Urinary bladder (tissue), 3 donors: ENCODE measurements at regions not wholly inside any gene's neighbourhood (a gene's known extent, or its start where the extent isn't known, plus 50 kb on each side); places are given as distances from the start of the nearest gene placed in this dataset.

Experiments
- DNase-seq: peaks from one replicate; pipeline ENCODE4 v3.0.0-alpha.2; 2015; ENCODE audit errors: extremely low spot score
- H3K27ac ChIP-seq: one replicate; pipeline ENCODE4 v1.5.1; 2013; ENCODE audit warnings: low read depth, mild to moderate bottlenecking, moderate library complexity
- H3K36me3 ChIP-seq: one replicate; pipeline ENCODE4 v1.6.1; 2013; ENCODE audit warnings: mild to moderate bottlenecking, moderate library complexity; ENCODE audit not compliant: insufficient read depth
- H3K4me1 ChIP-seq: one replicate; pipeline ENCODE4 v1.6.1; 2013; ENCODE audit warnings: mild to moderate bottlenecking, moderate library complexity; ENCODE audit not compliant: insufficient read depth
- H3K4me3 ChIP-seq: one replicate; pipeline ENCODE4 v1.5.1; 2013; ENCODE audit warnings: low read depth, low read length
- WGBS: extraction: QIAGEN DNeasy Blood & Tissue Kit; methylation state at CpG from one replicate; pipeline ENCODE4 v1.1.7; 2013; 5-methylcytosine and 5-hydroxymethylcytosine counted together
- donor health status: healthy with polysubstance abuse.
- donor health status: healthy.

GRCh38 chr6:66662721-66663507, 955.9 kb upstream of the EYS start:
- H3K27ac ChIP-seq, result no peak overlapping the region
- no peak for DNase-seq
- WGBS, result 81% methylated on average over 6 of the region's 6 CpGs
- H3K4me1 ChIP-seq, result no peaks in the 10 kb centered on the region
- no peak overlapping the region for H3K4me3 ChIP-seq
- no peaks in the 10 kb centered on the region for H3K36me3 ChIP-seq

DNA sequence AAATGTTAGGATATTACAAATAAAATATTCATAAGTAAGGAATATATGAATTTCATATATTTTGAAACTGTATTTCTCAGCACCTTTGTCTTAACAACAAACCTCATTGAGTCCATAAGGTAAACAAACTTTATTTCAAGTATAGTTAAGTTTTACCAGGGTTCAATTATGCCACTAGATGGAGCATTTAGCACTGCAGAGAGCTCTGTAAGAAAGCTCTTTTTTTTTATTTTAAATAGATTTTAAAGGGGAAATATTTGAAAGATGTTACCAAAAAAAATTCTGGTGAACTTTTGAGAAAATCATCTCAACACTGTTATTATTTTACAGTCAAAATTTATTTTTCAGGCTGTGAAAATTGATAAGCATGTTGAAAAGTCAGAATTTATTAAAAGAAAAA, 955.2 kb upstream of the EYS start:
- Histone ChIP-seq H3K36me3 (no peaks in the 10 kb centered on the region), H3K27ac (no peak overlapping the region), H3K4me1 (no peaks in the 10 kb centered on the region), H3K4me3 (no peak overlapping the region)
- no peak for DNase-seq

- Histone ChIP-seq H3K36me3 (no peaks in the 10 kb centered on the region), H3K4me1 (no peaks in the 10 kb centered on the region), H3K27ac (no peak overlapping the region), H3K4me3 (no peak overlapping the region)
- 96% methylated on average over 13 of the region's 13 CpGs for WGBS
- no peak for DNase-seq
Observed at GRCh38 chr6:66655420-66655819, 948.4 kb upstream of the EYS start.

DNA sequence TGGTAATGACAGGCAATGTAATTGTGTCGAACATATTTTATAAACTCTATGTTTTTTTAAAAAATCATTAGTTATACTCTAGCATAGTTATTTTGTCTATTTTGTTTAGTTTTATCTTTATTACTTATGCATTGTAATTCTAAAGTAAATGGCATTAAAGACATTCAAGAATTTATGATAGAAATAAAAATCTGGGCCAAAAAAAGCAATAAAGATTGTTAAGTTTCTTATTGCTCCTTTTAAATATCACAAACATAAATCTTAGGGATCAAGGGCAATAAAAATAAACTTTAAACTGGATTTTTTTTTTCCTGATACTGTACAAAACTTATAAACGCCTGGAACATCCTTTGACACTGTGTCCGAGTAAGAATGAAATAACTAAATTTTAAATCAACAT, 931.5 kb upstream of the EYS start:
- DNase-seq, result no peak
- Histone ChIP-seq H3K4me3 (no peak overlapping the region), H3K27ac (no peak overlapping the region), H3K36me3 (no peaks in the 10 kb centered on the region), H3K4me1 (no peaks in the 10 kb centered on the region)
- WGBS, result 35% methylated on average over 3 of the region's 3 CpGs

DNA sequence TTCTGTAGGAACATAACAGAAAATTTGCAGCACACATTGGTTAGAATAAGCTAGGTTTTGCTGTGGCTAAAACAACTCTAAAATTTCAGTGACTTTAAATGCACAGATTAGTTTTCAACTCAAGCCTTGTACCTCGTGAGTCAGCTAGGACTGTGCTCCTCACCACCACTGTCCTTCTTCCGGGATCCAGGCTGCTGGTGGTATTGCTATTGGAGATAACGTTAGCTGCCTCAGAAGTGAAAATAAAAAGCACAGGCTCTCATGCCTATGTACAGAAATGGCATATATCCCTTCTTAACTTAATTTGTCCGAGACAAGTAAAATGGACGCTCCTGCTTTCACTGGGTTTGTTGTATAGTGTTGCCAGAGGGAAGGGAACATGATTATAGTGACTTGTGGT, 931.1 kb upstream of the EYS start:
- Histone ChIP-seq H3K36me3 (no peaks in the 10 kb centered on the region), H3K4me3 (no peak overlapping the region), H3K4me1 (no peaks in the 10 kb centered on the region), H3K27ac (no peak overlapping the region)
- 32% methylated on average over 5 of the region's 5 CpGs for WGBS
- no peak for DNase-seq

DNA sequence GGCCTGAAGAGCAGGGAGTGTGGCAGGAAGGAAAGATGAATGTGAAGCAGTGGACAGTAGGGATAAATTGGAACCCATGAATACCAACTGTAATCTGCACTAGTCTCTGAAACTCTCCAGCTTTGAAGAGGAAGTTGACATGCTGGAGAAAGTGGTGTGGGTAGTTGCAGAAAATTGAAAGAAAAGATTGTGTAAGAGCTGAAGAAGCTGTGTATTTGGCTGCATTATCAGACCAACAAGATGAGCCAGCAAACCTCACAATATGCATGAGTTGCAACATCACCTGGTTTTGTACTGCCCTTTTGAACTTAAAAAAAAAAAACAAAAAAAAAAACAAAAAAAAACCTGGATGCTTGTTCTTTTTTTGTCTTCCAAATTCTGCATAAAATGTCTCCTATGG, 921.9 kb upstream of the EYS start:
- no peak for DNase-seq
- no peaks in the 10 kb centered on the region for H3K4me1 ChIP-seq
- H3K4me3 ChIP-seq, result no peak overlapping the region
- no peak overlapping the region for H3K27ac ChIP-seq
- H3K36me3 ChIP-seq, result no peaks in the 10 kb centered on the region

DNA sequence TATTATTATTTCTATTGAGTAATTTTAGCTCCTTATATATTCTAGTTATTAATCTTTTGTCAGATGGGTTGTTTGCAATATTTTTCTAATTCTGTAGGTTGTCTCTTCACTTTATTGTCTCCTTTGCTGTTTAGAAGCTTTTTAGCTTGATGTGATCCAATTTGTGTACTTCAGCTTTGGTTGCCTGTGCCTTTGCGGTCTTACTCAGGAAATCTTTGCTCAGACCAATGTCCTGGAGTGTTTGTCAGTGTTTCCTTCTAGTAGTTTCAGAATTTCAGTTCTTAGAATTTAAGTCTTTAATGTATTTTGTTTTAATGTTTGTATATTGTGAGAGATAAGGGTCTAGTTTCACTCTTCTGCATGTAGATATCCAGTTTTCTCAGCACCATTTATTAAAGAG, 916.0 kb upstream of the EYS start:
- no peak overlapping the region for H3K27ac ChIP-seq
- H3K4me1 ChIP-seq, result no peaks in the 10 kb centered on the region
- DNase-seq, result no peak
- no peak overlapping the region for H3K4me3 ChIP-seq
- 91% methylated on average over 1 of the region's 1 CpG for WGBS
- no peaks in the 10 kb centered on the region for H3K36me3 ChIP-seq

DNA sequence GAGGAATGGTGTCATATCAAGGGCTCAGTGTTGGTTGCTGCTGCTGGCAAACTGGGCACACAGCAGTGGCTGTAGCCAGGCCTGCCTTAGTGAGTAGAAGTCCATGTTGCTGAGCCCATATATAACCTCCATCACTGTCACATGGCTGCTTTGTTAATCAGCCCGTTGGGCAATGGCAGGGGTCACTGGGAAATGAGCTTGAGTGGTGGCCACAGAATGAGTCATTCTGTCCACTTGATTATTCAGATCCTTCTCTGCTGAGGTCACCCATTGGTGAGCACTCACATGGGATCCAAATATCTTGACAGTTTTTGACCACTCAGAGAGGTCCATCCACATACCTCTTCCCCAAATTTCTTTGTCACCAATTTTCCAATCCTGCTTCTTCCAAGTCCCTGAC, 898.9 kb upstream of the EYS start:
- Histone ChIP-seq H3K27ac (no peak overlapping the region), H3K4me3 (no peak overlapping the region), H3K36me3 (no peaks in the 10 kb centered on the region), H3K4me1 (no peaks in the 10 kb centered on the region)
- no peak for DNase-seq
- 89% methylated on average over 1 of the region's 1 CpG for WGBS

DNA sequence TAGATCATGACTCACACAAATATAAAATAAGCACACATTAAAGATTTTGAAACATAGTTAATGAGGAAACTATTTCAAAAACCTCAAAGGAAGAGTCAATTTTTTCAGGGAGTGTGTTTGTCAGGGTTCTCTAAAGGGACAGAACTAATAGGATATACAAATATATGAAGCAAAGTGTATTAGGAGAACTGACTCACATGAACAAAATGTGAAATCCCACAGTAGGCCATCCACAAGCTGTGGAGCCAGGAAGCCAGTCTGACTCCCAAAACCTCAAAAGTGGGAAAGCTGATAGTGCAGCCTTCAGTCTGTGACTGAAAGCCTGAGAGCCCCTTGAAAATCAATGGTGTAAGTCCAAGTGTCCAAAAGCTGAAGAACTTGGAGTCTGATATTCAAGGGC, 898.0 kb upstream of the EYS start:
- no peak overlapping the region for H3K27ac ChIP-seq
- H3K4me3 ChIP-seq, result no peak overlapping the region
- no peaks in the 10 kb centered on the region for H3K36me3 ChIP-seq
- DNase-seq, result no peak
- H3K4me1 ChIP-seq, result no peaks in the 10 kb centered on the region

GRCh38 chr6:66599541-66599940, 892.5 kb upstream of the EYS start:
- WGBS, result 88% methylated on average over 4 of the region's 4 CpGs
- H3K36me3 ChIP-seq, result no peaks in the 10 kb centered on the region
- H3K27ac ChIP-seq, result no peak overlapping the region
- no peak overlapping the region for H3K4me3 ChIP-seq
- DNase-seq, result no peak
- no peaks in the 10 kb centered on the region for H3K4me1 ChIP-seq

- no peak overlapping the region for H3K4me3 ChIP-seq
Observed at GRCh38 chr6:66578362-66578761, 871.3 kb upstream of the EYS start.

DNA sequence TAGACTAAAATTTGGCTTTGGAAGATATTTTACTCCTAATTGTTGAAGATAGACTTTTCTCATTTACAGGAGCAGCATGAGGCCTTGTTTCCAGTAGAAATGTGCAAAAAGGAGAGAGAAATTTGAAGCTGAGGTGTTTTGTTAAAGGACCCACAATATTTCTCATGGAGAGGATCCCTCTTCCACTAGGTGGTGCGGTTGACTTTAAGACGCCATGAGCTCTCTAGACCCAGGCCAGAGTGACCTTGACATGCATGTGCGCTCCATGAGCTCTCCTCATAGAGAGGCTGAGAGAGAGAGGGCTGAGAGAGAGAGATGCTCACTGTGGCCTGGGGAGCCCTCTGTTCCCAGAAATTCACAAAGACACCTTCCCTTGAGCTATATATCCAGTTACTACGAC, 861.2 kb upstream of the EYS start:
- no peak overlapping the region for H3K27ac ChIP-seq
- DNase-seq, result no peak
- 91% methylated on average over 4 of the region's 4 CpGs for WGBS
- H3K4me3 ChIP-seq, result no peak overlapping the region
- H3K4me1 ChIP-seq, result no peaks in the 10 kb centered on the region
- no peaks in the 10 kb centered on the region for H3K36me3 ChIP-seq

More at GRCh38 chr6:66578362-66578761, 871.3 kb upstream of the EYS start:
- Histone ChIP-seq H3K4me1 (no peaks in the 10 kb centered on the region), H3K36me3 (no peaks in the 10 kb centered on the region), H3K27ac (no peak overlapping the region)
- WGBS, result 86% methylated on average over 4 of the region's 4 CpGs
- DNase-seq, result no peak

DNA sequence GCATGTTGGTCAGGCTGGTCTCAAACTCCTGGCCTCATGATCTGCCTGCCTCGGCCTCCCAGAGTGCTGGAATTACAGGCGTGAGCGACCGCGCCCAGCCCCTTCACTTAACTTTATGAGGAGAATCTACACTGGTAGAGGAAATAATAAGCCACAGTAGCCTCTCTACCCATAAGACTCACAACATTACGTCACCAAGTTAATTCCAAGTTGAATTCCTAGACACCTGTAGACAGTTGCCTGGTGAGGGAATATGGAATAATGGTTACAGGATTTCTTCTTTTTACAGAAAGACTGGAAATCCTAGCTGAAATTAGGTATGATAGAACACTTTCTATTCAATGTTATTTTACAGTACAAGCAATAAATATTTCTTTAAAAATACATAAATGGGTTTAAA, 854.5 kb upstream of the EYS start:
- DNase-seq, result no peak
- Histone ChIP-seq H3K4me3 (no peak overlapping the region), H3K27ac (no peak overlapping the region), H3K4me1 (no peaks in the 10 kb centered on the region), H3K36me3 (no peaks in the 10 kb centered on the region)
- WGBS, result 95% methylated on average over 6 of the region's 6 CpGs

- H3K36me3 ChIP-seq, result no peaks in the 10 kb centered on the region
- H3K4me1 ChIP-seq, result no peaks in the 10 kb centered on the region
- no peak overlapping the region for H3K27ac ChIP-seq
- no peak overlapping the region for H3K4me3 ChIP-seq
- no peak for DNase-seq
Observed at GRCh38 chr6:66558189-66558588, 851.2 kb upstream of the EYS start.

DNA sequence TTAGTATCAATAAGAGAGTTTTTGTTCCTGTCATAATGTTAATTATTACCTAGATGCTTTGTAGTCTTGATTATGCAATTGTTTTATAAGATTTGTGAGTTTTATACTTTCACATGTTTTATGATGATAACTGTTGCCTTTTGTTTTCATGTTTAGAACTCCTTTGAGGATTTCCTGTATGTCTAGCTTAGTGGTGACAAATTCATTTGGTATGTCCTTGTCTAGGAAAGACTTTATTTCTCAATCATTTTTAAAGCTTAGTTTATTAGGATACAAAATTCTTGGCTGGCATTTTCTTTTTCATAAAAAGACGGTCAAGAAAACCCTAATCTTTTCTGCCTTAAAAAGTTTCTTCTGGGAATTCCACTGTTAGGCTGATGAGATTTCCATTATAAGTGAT, 849.9 kb upstream of the EYS start:
- H3K27ac ChIP-seq, result no peak overlapping the region

More for the DNA sequence above, 849.9 kb upstream of the EYS start:
- Histone ChIP-seq H3K36me3 (no peaks in the 10 kb centered on the region), H3K4me3 (no peak overlapping the region), H3K4me1 (no peaks in the 10 kb centered on the region)
- no peak for DNase-seq
- WGBS, result 73% methylated on average over 1 of the region's 1 CpG
